ENCODE measurements at regions not wholly inside any gene's neighbourhood (a gene's known extent, or its start where the extent isn't known, plus 50 kb on each side); places are given as distances from the start of the nearest gene placed in this dataset.

DNA sequence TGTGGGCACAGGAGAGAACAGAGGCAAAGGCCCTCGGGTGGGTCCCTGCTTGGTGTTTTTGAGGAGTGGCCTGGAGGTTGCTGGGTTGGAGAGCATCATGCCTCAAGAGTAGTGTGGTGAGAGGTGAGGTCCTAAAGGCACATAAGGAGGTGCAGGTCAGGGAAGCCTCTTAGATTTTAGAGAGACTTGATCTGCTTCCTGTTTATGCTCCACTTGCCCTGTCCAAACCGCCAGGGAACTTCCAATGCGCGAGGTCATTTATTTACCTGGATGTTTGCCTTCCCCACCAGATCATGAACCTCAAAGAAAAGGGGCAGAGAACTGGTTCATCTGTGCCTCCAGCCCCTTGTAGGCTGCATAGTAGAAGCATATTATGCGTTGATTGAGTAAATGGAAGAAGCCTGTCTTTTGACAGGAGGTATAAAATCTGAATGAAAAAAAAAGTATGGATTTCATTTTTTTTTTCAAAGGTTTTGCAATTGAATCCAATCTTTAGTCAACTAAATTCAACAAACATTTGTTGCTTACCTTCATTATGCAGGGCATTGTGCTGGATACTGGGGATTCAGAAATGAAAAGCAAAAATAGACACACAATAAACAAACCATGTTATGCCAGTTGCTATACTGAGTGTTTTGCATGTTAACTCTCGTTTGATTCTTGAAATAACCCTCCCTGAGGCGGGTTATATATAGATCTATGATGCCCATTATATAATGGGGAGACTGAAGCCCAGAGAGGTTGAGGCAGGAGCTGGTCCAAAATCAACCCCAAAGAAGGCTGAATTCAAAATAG is 485.2 kb downstream of the VRK1 start:
- Mint-ChIP-seq H3K36me3 (ENCODE audit: low read depth) (no peaks in the 10 kb centered on the region), H3K27ac (no peak overlapping the region), H3K4me1 (ENCODE audit: low read depth) (no peaks in the 10 kb centered on the region), H3K4me3 (no peak overlapping the region), H3K27me3 (ENCODE audit: insufficient read depth) (peaks cover 17% of the 10 kb centered on the region), H3K9me3 (no peaks in the 10 kb centered on the region)
- intact Hi-C loops (cut with micrococcal nuclease) = no loop called here
- no peak for DNase-seq (ENCODE audit: low spot score)

- Mint-ChIP-seq H3K4me3 (no peak overlapping the region), H3K27ac (no peak overlapping the region), H3K4me1 (ENCODE audit: low read depth) (no peaks in the 10 kb centered on the region), H3K36me3 (ENCODE audit: low read depth) (peaks cover under 1% of the 10 kb centered on the region), H3K27me3 (ENCODE audit: insufficient read depth) (peaks cover 17% of the 10 kb centered on the region), H3K9me3 (no peaks in the 10 kb centered on the region)
- intact Hi-C loops (cut with micrococcal nuclease) = no loop called here
- DNase-seq (ENCODE audit: low spot score) = no peak
Observed at GRCh38 chr14:97283005-97283403, 485.8 kb downstream of the VRK1 start.

DNA sequence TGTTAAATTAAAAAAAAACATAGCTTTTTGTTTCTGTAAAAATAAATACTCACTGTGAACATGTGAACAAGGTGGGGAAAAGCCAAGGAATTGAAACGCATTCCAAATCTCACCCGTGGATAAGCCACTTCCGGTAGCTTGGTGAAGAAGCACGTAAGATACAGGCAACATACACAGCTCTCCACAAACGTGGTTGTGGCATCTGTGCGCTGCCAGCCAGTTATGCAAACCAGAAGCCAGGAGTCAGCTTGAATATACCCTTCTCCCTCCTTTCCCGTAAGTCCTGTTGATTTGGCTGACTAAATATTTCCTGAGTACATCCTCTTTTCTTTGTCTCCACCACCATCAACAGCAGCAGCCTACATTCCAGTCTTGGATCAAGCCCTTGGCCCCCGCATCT is 486.2 kb downstream of the VRK1 start:
- no peak for DNase-seq (ENCODE audit: low spot score)
- Mint-ChIP-seq H3K9me3 (no peaks in the 10 kb centered on the region), H3K27me3 (ENCODE audit: insufficient read depth) (peaks cover 20% of the 10 kb centered on the region), H3K27ac (no peak overlapping the region), H3K4me3 (no peak overlapping the region), H3K36me3 (ENCODE audit: low read depth) (peaks cover 3% of the 10 kb centered on the region), H3K4me1 (ENCODE audit: low read depth) (no peaks in the 10 kb centered on the region)
- intact Hi-C loops (cut with micrococcal nuclease) = no loop called here

GRCh38 chr14:97283841-97284240 is 486.7 kb downstream of the VRK1 start:
- intact Hi-C loops (cut with micrococcal nuclease) = no loop called here
- no peaks in the 10 kb centered on the region for H3K4me1 Mint-ChIP-seq (ENCODE audit: low read depth)
- DNase-seq (ENCODE audit: low spot score) = no peak
- H3K36me3 Mint-ChIP-seq (ENCODE audit: low read depth) = peaks cover 3% of the 10 kb centered on the region
- peaks cover 22% of the 10 kb centered on the region for H3K27me3 Mint-ChIP-seq (ENCODE audit: insufficient read depth)
- H3K9me3 Mint-ChIP-seq = no peaks in the 10 kb centered on the region
- H3K4me3 Mint-ChIP-seq = no peak overlapping the region
- H3K27ac Mint-ChIP-seq = no peak overlapping the region

- H3K27ac Mint-ChIP-seq = no peak overlapping the region
- H3K4me1 Mint-ChIP-seq (ENCODE audit: low read depth) = peaks cover 20% of the 10 kb centered on the region
- peaks cover 3% of the 10 kb centered on the region for H3K36me3 Mint-ChIP-seq (ENCODE audit: low read depth)
- H3K9me3 Mint-ChIP-seq = no peaks in the 10 kb centered on the region
- intact Hi-C loops (cut with micrococcal nuclease) = no loop called here
- no peak overlapping the region for H3K4me3 Mint-ChIP-seq
- DNase-seq (ENCODE audit: low spot score) = no peak
- peaks cover 36% of the 10 kb centered on the region for H3K27me3 Mint-ChIP-seq (ENCODE audit: insufficient read depth)
Observed at GRCh38 chr14:97287956-97288355, 490.8 kb downstream of the VRK1 start.

DNA sequence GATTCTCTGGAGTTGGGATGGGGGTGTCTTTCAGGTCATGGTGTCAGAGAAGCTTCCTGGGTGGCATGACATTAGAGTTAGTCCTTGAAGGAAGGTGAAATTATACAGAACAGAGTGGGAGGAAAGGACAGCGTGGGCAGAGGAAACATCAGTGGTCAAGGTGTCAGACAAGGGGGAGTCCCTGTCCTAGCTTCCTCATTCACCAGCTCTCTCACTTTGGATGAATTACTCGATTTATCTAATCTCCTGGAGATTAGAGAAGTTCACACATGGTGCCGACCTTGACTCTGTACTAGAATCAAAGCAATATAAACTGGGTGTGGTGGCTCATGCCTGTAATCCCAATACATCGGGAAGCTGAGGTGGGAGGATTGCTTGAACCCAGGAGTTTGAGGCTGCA is 492.9 kb downstream of the VRK1 start:
- intact Hi-C loops (cut with micrococcal nuclease) = loop anchor here (5.0 kb wide), 2 partner anchors 167 to 1972 kb away; no protein-coding TSS in a partner anchor
- Mint-ChIP-seq H3K4me1 (ENCODE audit: low read depth) (peaks cover 20% of the 10 kb centered on the region), H3K4me3 (no peak overlapping the region), H3K36me3 (ENCODE audit: low read depth) (peaks cover 3% of the 10 kb centered on the region), H3K9me3 (no peaks in the 10 kb centered on the region), H3K27ac (no peak overlapping the region), H3K27me3 (ENCODE audit: insufficient read depth) (peaks cover 55% of the 10 kb centered on the region)
- no peak for DNase-seq (ENCODE audit: low spot score)

GRCh38 chr14:97290977-97291376 is 493.8 kb downstream of the VRK1 start:
- no peak for DNase-seq (ENCODE audit: low spot score)
- peaks cover 53% of the 10 kb centered on the region for H3K27me3 Mint-ChIP-seq (ENCODE audit: insufficient read depth)
- no peaks in the 10 kb centered on the region for H3K9me3 Mint-ChIP-seq
- H3K4me3 Mint-ChIP-seq = no peak overlapping the region
- peaks cover 20% of the 10 kb centered on the region for H3K4me1 Mint-ChIP-seq (ENCODE audit: low read depth)
- intact Hi-C loops (cut with micrococcal nuclease) = loop anchor here (5.0 kb wide), 2 partner anchors 166 to 1971 kb away; no protein-coding TSS in a partner anchor
- H3K27ac Mint-ChIP-seq = no peak overlapping the region
- H3K36me3 Mint-ChIP-seq (ENCODE audit: low read depth) = peaks cover 3% of the 10 kb centered on the region

DNA sequence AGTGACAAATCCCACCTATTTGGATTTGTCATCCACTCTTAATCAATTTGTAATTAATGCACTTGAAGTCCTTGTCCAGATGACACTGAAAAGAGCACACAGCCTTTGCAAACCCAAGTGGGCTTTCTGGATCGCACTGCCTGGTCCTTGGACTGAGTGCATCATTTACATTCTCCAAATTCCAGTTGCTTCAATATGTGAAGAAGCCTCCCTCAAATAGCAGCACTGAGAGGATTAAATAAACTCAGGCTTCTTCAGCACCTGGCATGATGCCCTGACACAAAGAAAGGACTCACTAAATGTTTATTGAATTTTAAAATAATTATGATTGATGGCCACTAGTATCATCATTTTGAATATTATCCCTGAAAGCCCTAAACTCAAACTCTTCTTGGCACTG is 496.5 kb downstream of the VRK1 start:
- Mint-ChIP-seq H3K27ac (no peak overlapping the region), H3K9me3 (no peaks in the 10 kb centered on the region), H3K27me3 (ENCODE audit: insufficient read depth) (peaks cover 45% of the 10 kb centered on the region), H3K36me3 (ENCODE audit: low read depth) (no peaks in the 10 kb centered on the region), H3K4me3 (no peak overlapping the region), H3K4me1 (ENCODE audit: low read depth) (peaks cover 20% of the 10 kb centered on the region)
- DNase-seq (ENCODE audit: low spot score) = no peak
- intact Hi-C loops (cut with micrococcal nuclease) = loop anchor here (5.0 kb wide), 2 partner anchors 164 to 1969 kb away; no protein-coding TSS in a partner anchor

GRCh38 chr14:97295108-97295710 is 498.0 kb downstream of the VRK1 start:
- no peaks in the 10 kb centered on the region for H3K9me3 Mint-ChIP-seq
- H3K4me3 Mint-ChIP-seq = no peak overlapping the region
- no peak for DNase-seq (ENCODE audit: low spot score)
- intact Hi-C loops (cut with micrococcal nuclease) = no loop called here
- no peaks in the 10 kb centered on the region for H3K36me3 Mint-ChIP-seq (ENCODE audit: low read depth)
- peaks cover 15% of the 10 kb centered on the region for H3K4me1 Mint-ChIP-seq (ENCODE audit: low read depth)
- H3K27me3 Mint-ChIP-seq (ENCODE audit: insufficient read depth) = peaks cover 44% of the 10 kb centered on the region
- H3K27ac Mint-ChIP-seq = no peak overlapping the region

GRCh38 chr14:97296176-97296575 is 499.0 kb downstream of the VRK1 start:
- peaks cover 5% of the 10 kb centered on the region for H3K4me1 Mint-ChIP-seq (ENCODE audit: low read depth)
- intact Hi-C loops (cut with micrococcal nuclease) = no loop called here

GRCh38 chr14:97297100-97297499 is 499.9 kb downstream of the VRK1 start:
- Mint-ChIP-seq H3K4me3 (no peak overlapping the region), H3K27ac (no peak overlapping the region), H3K27me3 (ENCODE audit: insufficient read depth) (peaks cover 36% of the 10 kb centered on the region), H3K4me1 (ENCODE audit: low read depth) (no peaks in the 10 kb centered on the region), H3K9me3 (no peaks in the 10 kb centered on the region), H3K36me3 (ENCODE audit: low read depth) (no peaks in the 10 kb centered on the region)
- intact Hi-C loops (cut with micrococcal nuclease) = no loop called here
- DNase-seq (ENCODE audit: low spot score) = no peak

More at GRCh38 chr14:97296176-97296575, 499.0 kb downstream of the VRK1 start:
- Mint-ChIP-seq H3K36me3 (ENCODE audit: low read depth) (no peaks in the 10 kb centered on the region), H3K27me3 (ENCODE audit: insufficient read depth) (peaks cover 43% of the 10 kb centered on the region), H3K27ac (no peak overlapping the region), H3K9me3 (no peaks in the 10 kb centered on the region), H3K4me3 (no peak overlapping the region)
- DNase-seq (ENCODE audit: low spot score) = no peak

DNA sequence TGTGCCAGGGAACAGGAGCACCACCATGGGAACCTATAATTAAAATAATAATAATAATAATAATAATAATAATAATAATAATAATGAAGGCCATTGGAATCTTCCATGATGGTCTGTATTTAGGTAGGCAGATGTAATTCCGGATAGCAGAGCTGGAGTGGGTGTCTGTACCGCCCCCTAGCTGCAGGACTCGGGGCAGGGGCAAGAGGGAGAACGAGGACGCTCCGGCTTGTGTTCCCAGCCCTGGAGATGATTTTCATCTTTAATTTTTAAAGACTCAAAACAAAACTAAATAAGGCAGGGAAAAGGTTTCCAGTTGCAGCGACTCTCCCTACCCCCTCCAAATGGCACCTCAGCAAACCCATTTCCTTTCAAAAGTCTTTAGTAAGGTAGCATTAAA is 501.1 kb downstream of the VRK1 start:
- peaks cover 26% of the 10 kb centered on the region for H3K27me3 Mint-ChIP-seq (ENCODE audit: insufficient read depth)
- H3K9me3 Mint-ChIP-seq = no peaks in the 10 kb centered on the region
- no peak for DNase-seq (ENCODE audit: low spot score)
- H3K27ac Mint-ChIP-seq = no peak overlapping the region
- no peak overlapping the region for H3K4me3 Mint-ChIP-seq
- intact Hi-C loops (cut with micrococcal nuclease) = loop anchor here (2.0 kb wide), 1 partner anchor 678 kb away; no protein-coding TSS in a partner anchor
- H3K36me3 Mint-ChIP-seq (ENCODE audit: low read depth) = no peaks in the 10 kb centered on the region
- H3K4me1 Mint-ChIP-seq (ENCODE audit: low read depth) = no peaks in the 10 kb centered on the region

DNA sequence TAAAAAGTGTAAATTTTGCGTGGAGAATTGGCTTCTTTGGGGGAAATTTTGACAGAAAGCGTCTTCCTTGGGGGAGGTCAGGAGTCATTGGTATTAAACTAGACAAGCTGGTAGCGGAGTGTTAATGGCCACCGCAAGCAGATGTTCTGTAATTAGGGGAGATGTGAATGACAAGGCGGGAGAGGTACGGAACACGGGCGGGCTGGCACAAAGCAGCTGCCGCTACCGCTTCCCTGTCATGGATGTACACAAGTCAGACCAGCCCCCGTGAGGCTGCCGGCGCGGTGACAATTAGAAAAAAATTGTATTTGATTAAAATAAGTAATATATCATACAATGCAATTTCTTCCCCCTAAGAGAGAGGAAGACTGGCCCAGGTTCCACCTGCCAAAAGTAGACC is 501.6 kb downstream of the VRK1 start:
- no peak overlapping the region for H3K4me3 Mint-ChIP-seq
- no peak overlapping the region for H3K27ac Mint-ChIP-seq
- intact Hi-C loops (cut with micrococcal nuclease) = loop anchor here (2.0 kb wide), 1 partner anchor 678 kb away; no protein-coding TSS in a partner anchor
- peaks cover 22% of the 10 kb centered on the region for H3K27me3 Mint-ChIP-seq (ENCODE audit: insufficient read depth)
- no peak for DNase-seq (ENCODE audit: low spot score)
- no peaks in the 10 kb centered on the region for H3K4me1 Mint-ChIP-seq (ENCODE audit: low read depth)
- H3K9me3 Mint-ChIP-seq = no peaks in the 10 kb centered on the region
- H3K36me3 Mint-ChIP-seq (ENCODE audit: low read depth) = no peaks in the 10 kb centered on the region
